Right atrium auricular region (tissue), 2 donors: ENCODE measurements at regions not wholly inside any gene's neighbourhood (a gene's known extent, or its start where the extent isn't known, plus 50 kb on each side); places are given as distances from the start of the nearest gene placed in this dataset.

Source experiments
- DNase-seq: peaks from one replicate; pipeline ENCODE4 v3.0.0-alpha.2; 2019; ENCODE audit warnings: low spot score
- H3K27ac ChIP-seq, 2 donors: fragments of 200-600 bp; sonication (generic); 1 replicate in 1 of 2; 2 replicates in 1 of 2; pipeline ENCODE4 v1.5.1; 2016 to 2019
- H3K27me3 ChIP-seq, 2 donors: fragments of 200-600 bp; sonication (generic); one replicate each; pipeline versions ENCODE4 v1.5.1 to v1.6.0; 2017 to 2019
- H3K36me3 ChIP-seq: fragments of 200-600 bp; sonication (generic); one replicate; pipeline ENCODE4 v1.5.1; 2016
- H3K4me1 ChIP-seq, 2 donors: fragments of 200-600 bp; sonication (generic); one replicate each; pipeline versions ENCODE4 v1.5.1 to v1.6.0; 2017 to 2019
- H3K4me3 ChIP-seq, 2 donors: fragments of 200-600 bp; sonication (generic); 1 replicate in 1 of 2; 2 replicates in 1 of 2; pipeline ENCODE4 v1.5.1; 2017 to 2019; ENCODE audit warnings: mild to moderate bottlenecking in 1 of 2, moderate library complexity in 1 of 2
- H3K9me3 ChIP-seq, 2 donors: fragments of 200-600 bp; sonication (generic); one replicate each; pipeline ENCODE4 v1.5.1; 2019
- TF ChIP-seq, protein P1 (sequence below), 2 donors: fragments of 200-600 bp; sonication (generic); IDR thresholded peaks; one replicate each; pipeline ENCODE4 v1.5.1; 2019; ENCODE audit warnings: antibody characterized with exemption in 2 of 2

DNA sequence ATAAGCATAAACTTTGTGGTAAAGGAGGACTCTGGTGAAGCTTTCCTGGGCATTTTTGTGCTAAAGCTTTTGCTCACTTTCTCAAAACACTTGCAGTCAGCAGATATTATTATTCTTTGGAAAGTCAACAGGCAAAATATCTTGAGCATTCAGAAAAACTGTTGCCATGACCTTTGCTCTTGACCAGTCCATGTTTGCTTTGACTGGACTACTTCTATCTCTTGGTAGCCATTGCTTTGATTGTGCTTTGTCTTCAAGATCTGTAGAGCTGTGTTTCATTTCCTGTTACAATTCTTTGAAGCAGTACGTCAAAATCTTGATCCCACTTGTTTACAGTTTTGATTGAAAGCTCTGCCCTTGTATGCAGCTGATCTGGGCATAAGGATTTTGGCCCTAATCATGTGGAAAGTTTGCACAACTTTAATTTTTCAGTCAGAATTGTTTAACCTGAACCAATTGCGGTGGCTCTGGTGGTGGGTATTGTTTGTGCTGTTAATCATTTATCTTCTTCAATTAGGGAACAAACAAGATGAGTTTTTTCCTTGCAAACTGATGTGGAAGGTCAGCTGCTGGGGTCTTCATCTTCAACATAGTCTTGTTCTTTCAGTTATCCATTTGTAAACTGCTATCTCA, 121.5 kb upstream of the NUDT6 start:
- no peaks in the 10 kb centered on the region for H3K27me3 ChIP-seq
- H3K27ac ChIP-seq, result no peak overlapping the region
- H3K9me3 ChIP-seq, result peaks cover 0 to 33% of the 10 kb centered on the region in 2 donors
- no peaks in the 10 kb centered on the region for H3K36me3 ChIP-seq
- TF ChIP-seq, protein P1, sequence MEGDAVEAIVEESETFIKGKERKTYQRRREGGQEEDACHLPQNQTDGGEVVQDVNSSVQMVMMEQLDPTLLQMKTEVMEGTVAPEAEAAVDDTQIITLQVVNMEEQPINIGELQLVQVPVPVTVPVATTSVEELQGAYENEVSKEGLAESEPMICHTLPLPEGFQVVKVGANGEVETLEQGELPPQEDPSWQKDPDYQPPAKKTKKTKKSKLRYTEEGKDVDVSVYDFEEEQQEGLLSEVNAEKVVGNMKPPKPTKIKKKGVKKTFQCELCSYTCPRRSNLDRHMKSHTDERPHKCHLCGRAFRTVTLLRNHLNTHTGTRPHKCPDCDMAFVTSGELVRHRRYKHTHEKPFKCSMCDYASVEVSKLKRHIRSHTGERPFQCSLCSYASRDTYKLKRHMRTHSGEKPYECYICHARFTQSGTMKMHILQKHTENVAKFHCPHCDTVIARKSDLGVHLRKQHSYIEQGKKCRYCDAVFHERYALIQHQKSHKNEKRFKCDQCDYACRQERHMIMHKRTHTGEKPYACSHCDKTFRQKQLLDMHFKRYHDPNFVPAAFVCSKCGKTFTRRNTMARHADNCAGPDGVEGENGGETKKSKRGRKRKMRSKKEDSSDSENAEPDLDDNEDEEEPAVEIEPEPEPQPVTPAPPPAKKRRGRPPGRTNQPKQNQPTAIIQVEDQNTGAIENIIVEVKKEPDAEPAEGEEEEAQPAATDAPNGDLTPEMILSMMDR (IDR thresholded peaks at IDR 0.05), result no peak
- DNase-seq, result no peak
- H3K4me1 ChIP-seq, result no peaks in the 10 kb centered on the region
- H3K4me3 ChIP-seq, result no peak overlapping the region

DNA sequence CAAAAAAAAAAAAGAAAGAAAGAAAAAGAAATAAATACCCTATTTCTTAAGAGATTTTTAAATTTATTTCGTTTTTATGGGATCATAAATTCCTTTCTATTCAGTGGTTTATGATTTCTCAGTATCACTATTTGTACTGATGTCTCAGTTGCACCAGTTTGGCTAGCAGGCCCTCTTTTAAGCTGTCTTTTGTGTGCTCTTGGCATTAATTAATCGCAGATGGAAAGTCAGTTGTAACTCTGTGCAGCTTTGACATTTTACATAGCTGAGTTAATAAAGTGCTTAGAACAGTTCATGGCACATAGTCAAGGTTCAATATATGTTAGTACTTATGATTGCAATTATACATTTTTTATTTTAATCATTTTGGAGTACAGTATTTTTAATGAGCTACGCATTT, 123.7 kb upstream of the NUDT6 start:
- peaks cover 0 to 39% of the 10 kb centered on the region in 2 donors for H3K9me3 ChIP-seq
- no peaks in the 10 kb centered on the region for H3K4me1 ChIP-seq
- DNase-seq, result no peak
- TF ChIP-seq, protein P1 (IDR thresholded peaks at IDR 0.05), result no peak
- H3K27ac ChIP-seq, result no peak overlapping the region
- H3K36me3 ChIP-seq, result no peaks in the 10 kb centered on the region
- H3K27me3 ChIP-seq, result no peaks in the 10 kb centered on the region
- no peak overlapping the region for H3K4me3 ChIP-seq

DNA sequence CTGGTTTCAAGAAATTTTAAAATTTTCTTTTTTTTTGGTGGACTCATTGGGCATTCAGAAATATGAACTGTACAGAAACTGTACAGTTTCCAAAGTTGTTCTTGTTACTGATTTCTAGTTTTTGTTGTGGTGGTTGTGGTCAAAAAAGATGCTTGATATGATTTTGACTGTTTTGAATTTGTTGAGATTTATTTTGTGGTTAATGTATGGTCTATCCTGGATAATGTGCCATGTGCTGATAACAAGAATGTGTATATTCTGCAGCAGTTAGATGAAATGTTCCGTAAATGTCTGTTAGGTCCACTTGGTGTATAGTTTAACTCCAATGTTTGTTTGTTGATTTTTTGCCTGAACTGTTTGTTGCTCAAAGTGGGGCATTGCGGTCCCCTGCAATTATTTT, 127.6 kb upstream of the NUDT6 start:
- Histone ChIP-seq H3K27ac (no peak overlapping the region), H3K36me3 (no peaks in the 10 kb centered on the region), H3K4me1 (no peaks in the 10 kb centered on the region), H3K9me3 (peaks cover 0 to 35% of the 10 kb centered on the region in 2 donors), H3K4me3 (no peak overlapping the region), H3K27me3 (no peaks in the 10 kb centered on the region)
- DNase-seq, result no peak
- TF ChIP-seq, protein P1 (IDR thresholded peaks at IDR 0.05), result no peak

DNA sequence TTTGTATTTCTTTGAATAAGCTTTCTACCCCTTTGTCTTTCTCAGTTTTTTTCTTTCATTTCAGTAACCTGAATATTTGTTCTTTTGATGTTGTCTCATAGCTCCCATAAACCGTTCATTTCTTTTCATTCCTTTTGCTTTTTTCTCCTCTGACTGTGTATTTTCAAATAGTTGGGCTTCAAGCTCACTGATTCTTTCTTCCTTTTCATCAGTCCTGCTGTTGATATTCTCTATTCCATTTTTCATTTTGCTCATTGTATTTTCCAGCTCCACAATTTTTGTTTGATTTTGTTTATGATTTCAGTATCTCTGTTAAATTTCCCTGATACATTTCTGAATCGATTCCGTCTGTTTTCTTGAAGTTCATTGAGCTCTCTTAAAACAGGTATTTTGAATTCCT, 129.6 kb upstream of the NUDT6 start:
- Histone ChIP-seq H3K9me3 (peaks cover 0 to 35% of the 10 kb centered on the region in 2 donors), H3K27ac (no peak overlapping the region), H3K36me3 (no peaks in the 10 kb centered on the region), H3K27me3 (no peaks in the 10 kb centered on the region), H3K4me3 (no peak overlapping the region), H3K4me1 (no peaks in the 10 kb centered on the region)
- TF ChIP-seq, protein P1 (IDR thresholded peaks at IDR 0.05), result no peak
- no peak for DNase-seq

DNA sequence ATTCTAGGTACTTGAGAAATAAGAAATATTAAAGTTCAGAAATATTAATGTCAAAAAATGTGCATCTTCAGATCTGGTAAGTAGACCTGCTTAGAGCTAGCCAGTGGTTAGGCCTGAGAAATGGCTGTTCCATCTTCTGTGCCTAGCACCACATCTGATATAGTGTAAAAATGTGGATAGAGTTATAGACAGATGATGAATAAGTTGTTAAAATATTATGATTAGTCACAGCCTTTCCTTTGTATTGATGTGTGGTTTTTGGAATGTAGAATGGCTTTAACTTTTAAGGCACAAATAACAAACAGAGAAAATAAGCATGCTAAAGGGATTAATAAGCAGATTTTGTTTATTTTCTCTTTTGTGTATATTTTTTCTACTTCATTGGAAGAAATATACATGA, 133.5 kb upstream of the NUDT6 start:
- no peaks in the 10 kb centered on the region for H3K36me3 ChIP-seq
- no peak for DNase-seq
- H3K9me3 ChIP-seq, result peaks cover 0 to 21% of the 10 kb centered on the region in 2 donors
- no peak overlapping the region for H3K27ac ChIP-seq
- H3K4me1 ChIP-seq, result no peaks in the 10 kb centered on the region
- H3K27me3 ChIP-seq, result no peaks in the 10 kb centered on the region
- no peak overlapping the region for H3K4me3 ChIP-seq
- TF ChIP-seq, protein P1 (IDR thresholded peaks at IDR 0.05), result no peak
